ENCODE measurements at regions not wholly inside any gene's neighbourhood (a gene's known extent, or its start where the extent isn't known, plus 50 kb on each side); places are given as distances from the start of the nearest gene placed in this dataset.
"Not testable (repeated sequence)": the region's sequence is repeated elsewhere in the genome, so short reads cannot be mapped to it uniquely, and the experiment has no call there.

DNA sequence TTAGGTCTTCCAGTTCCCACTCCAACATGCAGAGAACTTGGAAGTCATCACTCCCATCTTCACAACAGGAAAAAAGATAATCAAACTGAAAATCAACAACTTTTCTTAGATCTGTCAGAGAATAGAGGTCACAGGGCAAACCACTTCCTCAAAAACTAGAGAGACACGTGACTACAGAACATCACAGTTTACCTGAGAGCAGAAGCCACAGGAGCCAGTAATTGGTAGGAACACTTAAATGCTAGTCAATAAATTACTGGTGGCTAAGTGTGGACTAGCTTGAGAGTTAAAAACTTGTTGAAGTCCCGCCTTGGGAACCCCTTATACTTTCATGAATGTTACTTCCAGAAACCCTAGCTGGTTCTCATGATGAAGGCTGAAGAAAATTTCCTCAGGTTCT lies 81.1 kb downstream of the THSD1 start:
- not testable (repeated sequence) for DNase-seq (ENCODE audit: low read depth)

DNA sequence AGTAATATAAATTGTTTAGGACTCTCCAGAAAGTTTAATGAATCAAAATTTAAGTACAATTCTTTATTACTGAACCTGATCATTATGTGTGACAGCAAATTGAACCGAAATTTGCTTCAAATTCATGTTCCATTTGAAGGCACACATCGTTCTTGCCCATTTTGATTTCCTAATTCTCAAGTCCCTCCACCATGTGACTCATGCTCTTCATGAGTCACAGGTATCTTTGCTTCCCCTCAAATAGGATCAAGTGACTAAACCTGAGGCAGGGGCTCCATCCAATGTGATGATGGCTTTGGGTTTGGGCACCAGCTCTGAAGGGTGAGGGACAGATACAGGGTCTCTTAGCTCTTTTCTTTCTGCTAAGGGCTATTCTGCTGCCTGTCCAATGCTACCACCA lies 86.1 kb downstream of the THSD1 start:
- no peak for DNase-seq (ENCODE audit: low read depth)

DNA sequence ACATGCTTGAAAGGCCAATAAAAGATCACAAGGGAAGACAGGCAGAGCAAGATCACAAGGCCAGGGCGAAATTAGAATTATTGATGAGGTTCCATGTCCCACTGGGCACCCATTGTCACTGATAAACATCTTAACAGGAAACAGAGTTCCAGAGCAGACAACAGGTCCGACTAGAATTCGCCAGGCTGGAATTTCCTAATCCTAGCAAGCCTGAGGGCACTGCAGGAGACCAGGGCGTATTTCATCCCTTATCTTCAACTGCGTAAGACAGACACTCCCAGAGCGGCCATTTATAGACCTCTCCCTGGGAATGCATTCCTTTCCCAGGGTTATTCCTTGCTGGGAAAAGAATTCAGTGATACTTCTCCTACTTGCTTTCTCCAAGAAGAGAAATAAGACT lies 96.1 kb downstream of the THSD1 start:
- not testable (repeated sequence) for DNase-seq (ENCODE audit: low read depth)

DNA sequence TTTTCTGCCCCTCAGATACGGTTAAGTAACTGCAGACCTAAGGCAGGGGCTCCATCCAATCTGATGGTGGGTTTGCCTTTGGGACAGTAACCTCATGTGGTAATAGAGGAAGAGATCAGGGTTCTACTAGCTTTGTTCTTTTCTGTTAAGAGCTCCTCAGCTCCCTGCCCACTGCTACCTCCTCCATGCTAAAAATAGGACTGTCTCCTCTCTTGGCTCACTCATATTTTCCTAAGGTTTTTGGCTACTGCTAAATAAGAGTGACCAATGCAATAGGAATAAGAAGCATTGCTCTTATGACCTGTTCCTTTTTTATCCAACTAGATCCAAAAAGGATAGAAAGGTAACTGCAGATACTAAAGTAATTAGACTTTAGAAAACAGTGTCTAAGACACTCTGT lies 99.6 kb downstream of the THSD1 start:
- DNase-seq (ENCODE audit: low read depth) = not testable (repeated sequence)

DNA sequence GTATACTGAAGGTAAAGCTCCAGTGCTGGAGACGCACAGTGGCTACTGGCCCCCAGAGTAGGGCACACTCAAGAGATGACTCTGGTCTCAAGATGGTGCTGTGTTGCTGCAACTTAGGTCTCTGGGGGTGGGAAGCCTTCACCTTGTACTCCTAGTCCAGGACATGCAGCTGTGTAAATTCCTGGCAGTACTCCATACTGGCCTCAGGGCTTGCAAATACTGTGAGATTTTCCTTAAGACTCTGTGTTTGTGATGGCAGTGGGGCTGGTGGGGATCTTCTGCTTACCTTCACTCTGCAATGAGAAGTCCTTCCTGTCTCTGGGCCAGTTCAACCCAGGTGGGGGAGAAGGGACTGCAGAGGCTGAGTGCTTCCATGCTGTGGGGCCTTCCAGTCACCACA lies 102.9 kb downstream of the THSD1 start:
- DNase-seq (ENCODE audit: low read depth) = not testable (repeated sequence)

DNA sequence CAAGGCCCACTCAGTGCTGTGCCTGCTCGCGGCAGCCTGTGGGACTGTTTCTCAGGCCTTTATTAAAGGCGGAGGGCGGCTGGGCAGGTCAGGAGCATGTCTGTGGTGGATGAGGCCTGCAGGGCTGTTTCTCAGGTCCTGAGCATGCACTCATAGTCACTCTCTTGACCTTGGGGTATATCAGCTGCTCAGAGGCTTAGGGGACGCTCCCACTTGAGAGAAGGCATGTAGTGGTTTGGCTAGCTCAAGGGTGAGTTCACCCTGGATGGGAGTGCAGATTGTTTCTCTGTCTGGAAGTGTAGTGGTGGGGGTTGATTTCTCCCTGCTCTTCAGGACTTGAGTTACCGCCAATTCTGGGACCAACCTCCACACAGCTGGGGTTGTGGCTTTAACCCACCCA lies 103.3 kb downstream of the THSD1 start:
- not testable (repeated sequence) for DNase-seq (ENCODE audit: low read depth)

DNA sequence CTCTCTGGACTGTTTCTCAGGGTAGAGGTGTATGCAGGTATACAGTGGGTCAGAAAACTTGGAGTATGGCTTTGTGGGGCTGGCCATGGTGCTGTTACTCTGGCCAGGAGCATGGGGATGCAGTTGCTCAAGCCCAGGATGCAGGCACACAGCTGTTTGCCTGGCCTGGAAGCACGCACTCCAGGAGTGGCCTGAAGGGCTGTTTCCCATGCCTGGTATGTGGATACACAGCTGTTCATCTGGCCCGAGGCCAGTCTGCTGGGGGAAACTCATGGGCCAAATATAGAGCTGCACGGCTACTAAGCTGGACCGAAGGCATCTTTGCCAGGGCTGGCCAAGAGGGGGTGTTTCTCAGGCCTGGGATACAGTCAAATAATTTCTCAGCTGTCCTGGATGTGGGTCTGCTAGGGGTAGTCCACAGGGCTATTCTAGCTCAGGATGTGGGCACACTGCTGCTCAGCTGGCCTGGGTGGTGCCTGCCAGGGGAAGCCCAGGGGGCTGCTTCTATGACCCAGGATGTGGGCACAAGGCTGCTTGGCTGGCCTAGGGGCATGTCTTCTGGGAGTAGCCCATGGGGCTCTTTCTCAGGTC lies 104.1 kb downstream of the THSD1 start:
- not testable (repeated sequence) for DNase-seq (ENCODE audit: low read depth)

DNA sequence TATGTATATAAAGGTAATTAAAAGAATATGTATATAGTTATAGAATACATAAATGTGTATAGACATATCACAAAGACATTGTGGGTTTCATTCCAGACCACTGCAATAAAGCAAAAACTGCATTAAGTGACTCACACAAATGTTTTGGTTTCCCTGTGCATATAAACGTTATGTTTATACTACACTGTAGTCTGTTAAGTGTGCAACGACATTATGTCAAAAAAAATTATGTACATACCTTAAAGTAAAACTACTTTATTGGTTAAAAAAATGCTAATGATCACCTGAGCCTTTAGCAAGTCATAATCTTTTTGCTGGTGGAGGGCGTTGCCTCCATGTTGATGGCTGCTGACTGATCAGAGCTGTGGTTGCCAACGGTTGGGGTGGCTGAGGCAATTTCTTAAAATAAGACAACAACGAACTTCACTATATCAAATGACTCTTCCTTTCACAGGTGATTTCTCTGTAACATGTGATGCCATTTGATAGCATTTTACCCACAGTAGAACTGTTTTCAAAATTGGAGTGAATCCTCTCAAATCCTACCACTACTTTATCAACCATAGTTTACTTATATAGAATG lies 107.8 kb downstream of the THSD1 start:
- DNase-seq (ENCODE audit: low read depth) = not testable (repeated sequence)

DNA sequence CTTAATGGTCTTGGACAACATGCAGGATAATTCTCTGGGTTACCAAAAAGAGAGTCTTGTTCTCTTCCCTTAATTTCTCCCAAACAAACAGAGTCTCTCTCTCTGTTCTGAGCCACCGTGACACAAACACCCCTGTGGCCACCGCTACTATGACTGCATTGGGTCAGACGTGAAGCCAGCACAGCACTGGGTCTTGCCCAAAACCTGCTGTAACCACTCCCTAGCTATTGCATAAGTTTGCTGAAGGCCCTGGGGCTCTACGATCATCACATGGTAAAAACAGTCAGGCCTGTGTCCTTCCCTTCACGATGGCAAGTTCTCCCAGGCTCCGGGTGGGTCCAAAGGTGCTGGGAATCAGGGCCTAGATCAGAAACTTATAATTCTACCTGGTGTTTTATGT lies 117.1 kb downstream of the THSD1 start:
- DNase-seq (ENCODE audit: low read depth) = not testable (repeated sequence)

DNA sequence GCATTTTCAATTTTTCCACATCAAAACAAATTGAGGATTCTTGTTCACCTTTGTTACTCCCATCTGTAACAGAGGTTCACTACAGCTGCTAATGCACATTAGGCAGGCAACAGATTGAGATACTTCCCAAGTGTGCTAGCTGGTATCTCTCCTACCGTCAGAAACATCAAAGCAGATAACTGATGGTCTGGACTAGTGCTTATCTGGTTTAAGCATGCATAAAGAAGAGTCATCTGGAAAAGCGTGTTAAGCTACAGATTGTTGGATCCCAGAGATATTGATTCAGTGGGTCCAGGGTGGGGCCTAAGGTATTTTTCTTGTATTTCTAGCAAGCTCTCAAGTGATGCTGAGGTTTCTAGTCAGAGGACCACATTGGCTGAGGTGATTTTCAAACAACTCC lies 122.0 kb upstream of the NEK3 start:
- DNase-seq (ENCODE audit: low read depth) = not testable (repeated sequence)

DNA sequence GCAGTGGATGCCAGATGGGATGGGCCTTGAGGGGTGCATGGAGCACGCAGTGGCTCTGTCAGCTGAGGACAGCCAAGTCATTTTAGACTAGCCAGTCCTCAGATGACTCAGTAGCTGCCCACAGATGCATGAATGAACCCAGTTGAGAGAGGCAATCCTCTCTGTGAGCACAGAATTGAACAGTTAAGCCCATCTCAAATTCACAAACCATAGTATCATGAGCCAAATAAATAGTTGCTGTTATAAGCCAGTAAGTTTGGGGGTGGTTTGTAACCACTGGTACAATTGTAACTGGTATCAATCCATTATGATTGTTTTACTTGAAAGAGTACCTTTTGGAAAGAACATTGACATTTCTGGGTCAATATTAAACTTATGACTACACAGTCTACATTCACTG lies 120.0 kb upstream of the NEK3 start:
- DNase-seq (ENCODE audit: low read depth) = not testable (repeated sequence)

DNA sequence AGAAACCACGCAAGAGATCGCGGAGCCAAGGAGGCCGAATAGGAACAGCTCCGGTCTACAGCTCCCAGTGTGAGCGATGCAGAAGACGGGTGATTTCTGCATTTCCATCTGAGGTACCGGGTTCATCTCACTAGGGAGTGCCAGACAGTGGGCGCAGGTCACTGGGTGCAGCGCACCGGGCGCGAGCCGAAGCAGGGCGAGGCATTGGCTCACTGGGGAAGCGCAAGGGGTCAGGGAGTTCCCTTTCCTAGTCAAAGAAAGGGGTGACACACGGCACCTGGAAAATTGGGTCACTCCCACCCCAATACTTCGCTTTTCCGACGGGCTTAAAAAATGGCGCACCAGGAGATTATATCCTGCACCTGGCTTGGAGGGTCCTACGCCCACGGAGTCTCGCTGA lies 94.9 kb upstream of the NEK3 start:
- not testable (repeated sequence) for DNase-seq (ENCODE audit: low read depth)

DNA sequence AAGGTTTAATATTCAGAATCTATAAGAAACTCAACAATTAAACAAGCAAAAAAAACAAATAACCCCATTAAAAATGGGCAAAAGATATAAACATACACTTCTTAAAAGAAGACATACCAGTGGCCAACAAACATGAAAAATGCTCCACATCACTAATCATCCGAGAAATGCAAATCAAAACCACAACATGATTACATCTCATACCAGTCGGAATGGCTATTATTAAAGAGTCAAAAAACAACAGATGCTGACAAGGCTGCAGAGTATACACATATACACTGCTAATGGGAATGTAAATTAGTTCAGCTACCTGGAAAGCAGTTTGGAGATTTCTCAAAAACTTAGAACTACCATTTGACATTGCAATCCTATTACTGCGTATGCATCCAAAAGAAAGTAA lies 81.4 kb upstream of the NEK3 start:
- not testable (repeated sequence) for DNase-seq (ENCODE audit: low read depth)

DNA sequence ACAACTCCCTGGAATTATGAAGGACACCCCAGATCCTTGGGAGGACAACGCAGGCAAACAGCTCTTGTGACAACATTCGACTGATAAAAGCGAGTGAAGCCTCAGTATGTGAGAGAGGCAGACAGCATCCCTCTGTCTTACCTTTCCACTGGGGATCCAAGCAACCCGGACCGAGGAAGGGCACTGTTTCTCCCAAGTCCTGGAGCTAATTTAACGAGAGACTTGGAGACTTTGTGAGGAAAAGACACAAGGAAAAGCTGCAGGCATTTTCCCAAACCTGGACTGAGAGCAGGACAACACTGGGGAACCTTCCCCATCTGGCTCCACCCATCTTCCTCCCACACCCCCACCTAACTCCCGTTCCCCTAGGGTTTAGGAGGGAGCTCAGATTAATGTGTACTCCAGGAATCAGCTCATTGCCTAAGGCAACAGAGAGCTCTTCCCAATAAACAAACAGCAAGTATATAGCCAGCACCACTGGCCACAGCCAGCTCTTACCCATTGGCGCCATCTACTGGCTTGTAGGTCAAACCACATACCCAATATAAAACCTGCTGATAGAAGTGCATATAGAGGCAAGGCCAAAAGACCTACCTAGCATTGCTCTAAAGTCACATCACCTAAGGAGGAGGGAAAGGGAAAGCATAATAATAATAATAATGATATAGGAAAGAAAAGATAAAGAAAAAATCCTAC lies 76.7 kb upstream of the NEK3 start:
- DNase-seq (ENCODE audit: low read depth) = peak; percentile 16

DNA sequence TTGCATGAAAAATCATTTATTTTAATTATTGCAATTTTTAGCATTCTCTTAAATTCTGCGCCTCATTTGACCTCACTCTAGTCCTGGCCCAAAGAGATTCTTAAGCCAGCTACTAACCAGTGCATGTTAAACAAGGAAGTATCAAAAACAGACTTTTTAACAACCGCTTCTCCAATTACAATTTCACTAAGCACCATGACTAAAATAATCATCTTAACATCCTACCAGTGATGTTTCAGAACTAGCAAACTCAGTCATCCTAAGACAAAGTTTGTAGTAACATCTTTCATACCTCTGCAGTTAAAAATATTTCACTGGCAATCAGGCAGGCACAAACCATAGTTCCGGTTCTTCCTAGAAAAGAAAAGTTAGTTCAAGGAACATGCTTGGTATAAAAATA lies 75.5 kb upstream of the NEK3 start:
- DNase-seq (ENCODE audit: low read depth) = not testable (repeated sequence)

DNA sequence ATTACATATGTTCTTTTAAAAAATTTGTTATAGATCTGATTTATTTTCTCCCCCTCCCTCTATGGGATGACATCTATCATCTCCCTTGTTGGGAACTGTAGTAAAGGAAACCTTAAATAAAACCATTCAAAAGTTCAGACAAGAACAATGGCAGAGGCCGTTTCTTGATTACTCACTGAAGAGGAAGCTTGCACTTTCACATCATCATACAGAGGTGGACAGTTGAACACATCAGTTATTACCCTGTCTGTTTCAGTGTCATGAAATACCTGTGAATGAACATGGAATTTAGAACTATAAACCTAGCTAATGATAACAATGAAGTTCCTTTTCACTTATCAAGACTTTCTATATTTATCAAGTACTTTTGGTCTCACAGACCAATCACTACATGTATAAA lies 63.7 kb upstream of the NEK3 start:
- DNase-seq (ENCODE audit: low read depth) = not testable (repeated sequence)

DNA sequence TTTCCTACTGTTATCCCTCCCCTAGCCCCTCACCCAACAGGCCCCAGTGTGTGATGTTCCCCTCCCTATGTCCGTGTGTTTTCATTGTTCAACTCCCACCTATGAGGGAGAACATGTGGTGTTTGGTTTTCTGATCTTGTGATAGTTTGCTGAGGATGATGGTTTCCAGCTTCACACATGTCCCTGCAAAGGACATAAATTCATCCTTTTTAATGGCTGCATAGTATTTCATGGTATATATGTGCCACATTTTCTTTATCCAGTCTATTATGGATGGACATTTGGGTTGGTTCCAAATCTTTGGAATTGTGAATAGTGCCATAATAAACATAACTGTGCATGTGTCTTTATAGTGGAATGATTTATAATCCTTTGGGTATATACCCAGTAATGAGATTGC lies 54.5 kb upstream of the NEK3 start:
- DNase-seq (ENCODE audit: low read depth) = not testable (repeated sequence)

DNA sequence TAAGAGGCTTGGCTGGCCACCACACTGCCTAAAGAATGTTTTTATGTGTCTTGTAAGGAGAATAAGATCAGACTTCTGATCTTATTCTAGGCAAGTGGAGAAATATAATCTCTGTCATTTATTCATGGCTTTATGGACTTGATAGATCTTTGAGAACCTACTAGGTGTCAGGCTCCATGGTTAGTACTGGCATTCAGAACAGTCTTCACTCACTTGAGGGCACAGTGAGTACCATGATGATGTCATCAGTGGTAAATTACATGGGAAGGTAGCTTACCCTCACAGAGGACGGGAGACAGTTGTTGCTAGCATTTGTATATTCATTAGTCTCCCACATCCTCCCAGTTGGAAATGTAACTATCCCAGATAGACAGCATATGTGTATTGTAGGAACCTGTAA lies 53.5 kb upstream of the NEK3 start:
- DNase-seq (ENCODE audit: low read depth) = not testable (repeated sequence)

DNA sequence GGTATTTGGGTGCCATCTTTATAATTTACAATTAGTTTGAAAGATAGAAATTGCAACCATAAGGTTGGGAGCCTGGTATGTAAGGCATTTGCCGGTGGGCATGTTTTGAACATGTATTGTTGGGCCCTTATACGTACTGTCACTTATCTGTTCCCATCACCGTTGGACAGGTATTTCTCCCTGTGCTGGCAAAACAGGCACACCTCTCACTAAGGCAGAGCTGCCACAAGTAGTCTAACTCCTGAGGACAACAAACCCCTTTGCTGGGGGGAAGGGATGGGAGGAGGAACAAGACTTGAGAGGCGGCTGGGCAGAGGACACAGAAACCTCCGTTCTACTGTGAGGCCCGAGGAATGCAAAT lies 52.0 kb upstream of the NEK3 start:
- not testable (repeated sequence) for DNase-seq (ENCODE audit: low read depth)

DNA sequence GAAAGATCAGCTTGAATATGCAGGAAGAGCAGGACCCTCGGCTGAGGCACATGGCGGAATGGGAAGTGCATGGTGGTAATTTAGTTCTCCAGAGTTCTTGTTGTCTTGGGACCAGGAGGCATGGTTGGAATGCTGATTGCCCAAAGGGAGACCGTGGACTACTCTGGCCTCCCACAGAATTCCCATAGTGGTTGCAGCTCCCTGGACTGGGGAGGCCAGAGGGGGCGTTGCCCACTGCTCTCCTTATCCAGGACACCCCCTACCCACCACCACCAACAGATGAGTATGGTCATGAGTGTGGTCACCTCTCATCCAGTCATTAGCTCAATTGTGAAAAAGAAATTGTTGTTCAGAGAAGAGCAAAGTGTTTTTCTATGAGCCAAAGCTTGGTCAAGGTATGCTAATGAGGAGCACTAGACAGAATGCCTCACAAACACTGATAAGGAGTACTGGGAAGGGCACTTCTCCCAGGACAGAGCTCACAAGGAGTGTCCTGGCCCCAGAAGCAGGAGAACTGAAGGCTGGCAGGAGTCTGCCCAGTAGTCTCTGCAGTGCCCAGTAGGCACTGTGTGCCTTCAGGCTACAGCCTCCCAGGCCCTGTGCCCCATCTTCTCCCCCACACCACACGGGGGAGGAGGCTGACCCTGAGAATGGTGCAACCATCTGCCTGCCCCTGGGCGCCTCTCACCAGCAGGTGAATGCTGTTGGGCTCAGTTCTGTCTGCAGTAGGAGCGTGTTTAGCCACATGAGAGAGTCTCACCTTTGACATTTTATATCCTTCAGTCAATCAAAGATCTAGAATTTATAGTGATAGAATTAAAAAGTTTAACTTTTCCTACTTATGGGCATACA lies 51.4 kb upstream of the NEK3 start:
- not testable (repeated sequence) for DNase-seq (ENCODE audit: low read depth)
